ENCODE measurements at regions not wholly inside any gene's neighbourhood (a gene's known extent, or its start where the extent isn't known, plus 50 kb on each side); places are given as distances from the start of the nearest gene placed in this dataset.
A peak's percentile ranks its signal among the peaks of the same experiment; 100 is the strongest.
"Not testable (repeated sequence)": the region's sequence is repeated elsewhere in the genome, so short reads cannot be mapped to it uniquely, and the experiment has no call there.

GRCh38 chr3:72269475-72269874 is 484.5 kb upstream of the PROK2 start:
- no peak for DNase-seq

GRCh38 chr3:72266921-72267524 is 482.1 kb upstream of the PROK2 start:
- not testable (repeated sequence) for DNase-seq

GRCh38 chr3:72266016-72266370 is 481.0 kb upstream of the PROK2 start:
- DNase-seq = no peak

- no peak for DNase-seq
Measured at GRCh38 chr3:72265256-72266015, 480.5 kb upstream of the PROK2 start.

GRCh38 chr3:72263223-72263990 is 478.5 kb upstream of the PROK2 start:
- no peak for DNase-seq

GRCh38 chr3:72262736-72263135 is 477.8 kb upstream of the PROK2 start:
- no peak for DNase-seq

GRCh38 chr3:72261566-72262564 is 476.9 kb upstream of the PROK2 start:
- no peak for DNase-seq

GRCh38 chr3:72260588-72260910 is 475.6 kb upstream of the PROK2 start:
- DNase-seq = peak in 1 of 2 donors; percentile 27

- DNase-seq = no peak
Measured at GRCh38 chr3:72259755-72260587, 475.0 kb upstream of the PROK2 start.

GRCh38 chr3:72258361-72259141 is 473.6 kb upstream of the PROK2 start:
- DNase-seq = no peak

- no peak for DNase-seq
Measured at GRCh38 chr3:72257738-72258137, 472.8 kb upstream of the PROK2 start.

GRCh38 chr3:72257203-72257602 is 472.3 kb upstream of the PROK2 start:
- DNase-seq = no peak

- no peak for DNase-seq
Measured at GRCh38 chr3:72256716-72257115, 471.8 kb upstream of the PROK2 start.

GRCh38 chr3:72255791-72256559 is 471.0 kb upstream of the PROK2 start:
- peak in 1 of 2 donors; percentile 52 for DNase-seq

- DNase-seq = no peak
Measured at GRCh38 chr3:72255191-72255590, 470.2 kb upstream of the PROK2 start.

- no peak for DNase-seq
Measured at GRCh38 chr3:72254483-72254882, 469.5 kb upstream of the PROK2 start.

GRCh38 chr3:72250725-72251124 is 465.8 kb upstream of the PROK2 start:
- DNase-seq = no peak

GRCh38 chr3:72248869-72249268 is 463.9 kb upstream of the PROK2 start:
- no peak for DNase-seq

- DNase-seq = no peak
Measured at GRCh38 chr3:72248389-72248761, 463.4 kb upstream of the PROK2 start.
